ENCODE measurements at regions not wholly inside any gene's neighbourhood (a gene's known extent, or its start where the extent isn't known, plus 50 kb on each side); places are given as distances from the start of the nearest gene placed in this dataset.

DNA sequence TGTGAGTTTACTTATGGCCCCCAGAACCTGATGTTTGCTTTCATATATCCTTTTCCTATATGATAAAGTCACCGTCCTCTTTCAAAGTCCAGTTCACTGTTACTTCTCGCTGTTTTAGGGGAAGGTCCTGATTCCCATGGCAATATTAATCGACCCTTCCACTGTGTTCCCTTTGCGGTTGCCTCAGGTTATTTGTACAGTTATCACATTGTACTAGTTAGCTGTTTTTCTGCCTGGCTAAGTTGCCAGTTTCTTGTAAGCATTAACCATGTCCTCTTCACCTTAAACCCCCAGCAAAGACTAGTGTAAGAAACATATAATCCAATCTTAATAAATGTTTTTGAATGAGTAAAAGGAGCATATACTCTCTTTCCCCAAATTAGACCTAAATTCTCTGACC is 115.0 kb upstream of the PPFIA2 start:
- H3K4me1 ChIP-seq, result no peaks in the 10 kb centered on the region
- no peaks in the 10 kb centered on the region for H4K20me1 ChIP-seq
- H3K9ac ChIP-seq, result no peak overlapping the region
- no peak for TF ChIP-seq Cebpa-rat (IDR thresholded peaks at IDR 0.05)
- H3K27me3 ChIP-seq, result no peaks in the 10 kb centered on the region
- H3K36me3 ChIP-seq, result no peaks in the 10 kb centered on the region
- no peak overlapping the region for H3K27ac ChIP-seq
- no peaks in the 10 kb centered on the region for H3K9me3 ChIP-seq
- H3K4me3 ChIP-seq, result no peak overlapping the region
- H3K4me2 ChIP-seq, result no peak overlapping the region

DNA sequence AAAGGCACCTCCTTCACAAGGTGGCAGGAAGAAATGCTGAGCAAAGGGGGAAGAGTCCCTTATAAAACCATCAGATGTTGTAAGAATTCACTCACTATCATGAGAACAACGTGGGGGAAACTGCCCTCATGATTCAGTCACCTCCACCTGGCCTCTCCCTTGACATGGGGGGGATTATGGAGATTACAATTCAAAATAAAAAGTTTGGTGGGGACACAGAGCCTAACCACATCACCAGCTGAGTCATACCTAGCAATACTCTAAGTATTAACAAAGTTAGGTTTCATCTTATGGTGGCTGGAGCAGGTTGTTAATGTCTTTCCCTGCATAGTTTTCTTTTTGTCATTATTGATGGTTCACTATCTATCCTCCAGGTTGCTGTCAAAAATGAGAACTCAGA is 113.2 kb upstream of the PPFIA2 start:
- H3K9ac ChIP-seq, result no peak overlapping the region
- H3K4me1 ChIP-seq, result no peaks in the 10 kb centered on the region
- no peak overlapping the region for H3K4me2 ChIP-seq
- no peak for TF ChIP-seq Cebpa-rat (IDR thresholded peaks at IDR 0.05)
- H3K27ac ChIP-seq, result no peak overlapping the region
- H3K9me3 ChIP-seq, result no peaks in the 10 kb centered on the region
- no peaks in the 10 kb centered on the region for H3K27me3 ChIP-seq
- no peaks in the 10 kb centered on the region for H3K36me3 ChIP-seq
- H4K20me1 ChIP-seq, result no peaks in the 10 kb centered on the region
- no peak overlapping the region for H3K4me3 ChIP-seq

- TF ChIP-seq Cebpa-rat (IDR thresholded peaks at IDR 0.05), result no peak
Measured at GRCh38 chr12:81866081-81866480, 106.9 kb upstream of the PPFIA2 start.

GRCh38 chr12:81863406-81863805 is 104.3 kb upstream of the PPFIA2 start:
- Histone ChIP-seq H3K4me2 (no peak overlapping the region), H3K27ac (no peak overlapping the region), H3K9ac (no peak overlapping the region), H4K20me1 (no peaks in the 10 kb centered on the region), H3K27me3 (no peaks in the 10 kb centered on the region), H3K36me3 (no peaks in the 10 kb centered on the region), H3K9me3 (no peaks in the 10 kb centered on the region), H3K4me3 (no peak overlapping the region), H3K4me1 (no peaks in the 10 kb centered on the region)
- no peak for TF ChIP-seq Cebpa-rat (IDR thresholded peaks at IDR 0.05)

More at GRCh38 chr12:81866081-81866480, 106.9 kb upstream of the PPFIA2 start:
- no peak overlapping the region for H3K9ac ChIP-seq
- no peak overlapping the region for H3K4me3 ChIP-seq
- no peaks in the 10 kb centered on the region for H3K4me1 ChIP-seq
- no peak overlapping the region for H3K27ac ChIP-seq
- no peaks in the 10 kb centered on the region for H3K36me3 ChIP-seq
- no peaks in the 10 kb centered on the region for H3K9me3 ChIP-seq
- H3K4me2 ChIP-seq, result no peak overlapping the region
- H3K27me3 ChIP-seq, result no peaks in the 10 kb centered on the region
- no peaks in the 10 kb centered on the region for H4K20me1 ChIP-seq

GRCh38 chr12:81859521-81859920 is 100.4 kb upstream of the PPFIA2 start:
- Histone ChIP-seq H4K20me1 (no peaks in the 10 kb centered on the region), H3K4me2 (no peak overlapping the region), H3K27ac (no peak overlapping the region), H3K9ac (no peak overlapping the region), H3K4me1 (no peaks in the 10 kb centered on the region), H3K9me3 (no peaks in the 10 kb centered on the region), H3K27me3 (no peaks in the 10 kb centered on the region), H3K4me3 (no peak overlapping the region), H3K36me3 (no peaks in the 10 kb centered on the region)
- TF ChIP-seq Cebpa-rat (IDR thresholded peaks at IDR 0.05), result no peak

GRCh38 chr12:81843599-81843998 is 84.4 kb upstream of the PPFIA2 start:
- H3K27ac ChIP-seq, result no peak overlapping the region
- no peak overlapping the region for H3K9ac ChIP-seq

DNA sequence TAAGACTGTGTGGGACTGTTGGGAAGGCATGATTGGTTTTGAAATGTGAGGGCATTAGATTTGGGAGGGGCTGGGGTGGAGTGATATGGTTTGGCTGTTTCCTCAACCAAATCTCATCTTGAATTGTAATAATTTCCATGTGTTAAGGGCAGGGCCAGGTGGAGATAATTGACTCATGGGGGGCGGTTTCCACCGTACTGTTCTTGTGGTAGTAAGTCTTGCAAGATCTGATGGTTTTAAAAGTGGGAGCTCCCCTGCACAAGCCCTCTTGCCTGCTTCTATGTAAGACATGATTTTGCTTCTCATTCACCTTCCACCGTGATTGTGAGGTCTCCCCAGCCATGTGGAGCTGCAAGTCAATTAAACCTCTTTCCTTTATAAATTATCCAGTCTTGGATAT is 76.6 kb upstream of the PPFIA2 start:
- Histone ChIP-seq H3K4me2 (no peak overlapping the region), H3K36me3 (no peaks in the 10 kb centered on the region), H3K9me3 (peaks cover 6% of the 10 kb centered on the region; the same call in 1 of the 2 replicates), H3K4me1 (no peaks in the 10 kb centered on the region), H3K9ac (no peak overlapping the region), H4K20me1 (no peaks in the 10 kb centered on the region), H3K27ac (no peak overlapping the region), H3K4me3 (no peak overlapping the region), H3K27me3 (no peaks in the 10 kb centered on the region)
- no peak for TF ChIP-seq Cebpa-rat (IDR thresholded peaks at IDR 0.05)

More at GRCh38 chr12:81843599-81843998, 84.4 kb upstream of the PPFIA2 start:
- Histone ChIP-seq H3K9me3 (no peaks in the 10 kb centered on the region), H3K4me3 (no peak overlapping the region), H3K4me2 (no peak overlapping the region), H3K4me1 (no peaks in the 10 kb centered on the region), H3K27me3 (no peaks in the 10 kb centered on the region), H4K20me1 (no peaks in the 10 kb centered on the region), H3K36me3 (no peaks in the 10 kb centered on the region)
- no peak for TF ChIP-seq Cebpa-rat (IDR thresholded peaks at IDR 0.05)

DNA sequence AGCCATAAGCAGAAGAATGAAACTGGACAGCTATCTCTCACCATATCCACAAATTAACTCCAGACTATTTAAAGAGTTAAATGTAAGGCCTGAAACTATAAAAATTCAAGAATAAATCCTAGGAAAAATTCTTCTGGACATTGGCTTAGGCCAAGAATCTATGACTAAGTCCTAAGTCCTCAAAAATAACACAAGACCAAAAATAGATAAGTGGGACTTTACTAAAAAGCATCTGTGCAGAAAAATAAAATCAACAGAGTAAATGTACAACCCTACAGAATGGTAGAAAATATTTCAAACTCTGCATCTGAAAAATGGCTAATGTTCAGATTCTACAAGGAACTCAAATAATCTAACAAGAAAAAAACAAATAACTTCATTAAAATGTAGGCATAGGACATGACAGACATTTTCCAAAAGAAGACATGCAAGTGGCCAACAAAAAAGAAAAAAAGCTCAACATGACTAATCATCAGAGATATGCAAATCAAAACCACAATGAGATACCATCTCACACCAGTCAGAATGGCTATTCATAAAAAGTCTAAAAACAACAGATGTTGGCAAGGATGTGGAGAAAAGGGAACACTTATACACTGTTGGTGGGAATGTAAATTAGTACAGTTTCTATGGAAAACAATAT is 61.0 kb upstream of the PPFIA2 start:
- H4K20me1 ChIP-seq, result no peaks in the 10 kb centered on the region
- H3K4me1 ChIP-seq, result peaks cover 14% of the 10 kb centered on the region
- no peaks in the 10 kb centered on the region for H3K36me3 ChIP-seq
- H3K9ac ChIP-seq, result no peak overlapping the region
- no peaks in the 10 kb centered on the region for H3K27me3 ChIP-seq
- no peak overlapping the region for H3K4me2 ChIP-seq
- peaks cover 7% of the 10 kb centered on the region for H3K9me3 ChIP-seq
- TF ChIP-seq Cebpa-rat (IDR thresholded peaks at IDR 0.05), result no peak
- H3K27ac ChIP-seq, result no peak overlapping the region
- no peak overlapping the region for H3K4me3 ChIP-seq

DNA sequence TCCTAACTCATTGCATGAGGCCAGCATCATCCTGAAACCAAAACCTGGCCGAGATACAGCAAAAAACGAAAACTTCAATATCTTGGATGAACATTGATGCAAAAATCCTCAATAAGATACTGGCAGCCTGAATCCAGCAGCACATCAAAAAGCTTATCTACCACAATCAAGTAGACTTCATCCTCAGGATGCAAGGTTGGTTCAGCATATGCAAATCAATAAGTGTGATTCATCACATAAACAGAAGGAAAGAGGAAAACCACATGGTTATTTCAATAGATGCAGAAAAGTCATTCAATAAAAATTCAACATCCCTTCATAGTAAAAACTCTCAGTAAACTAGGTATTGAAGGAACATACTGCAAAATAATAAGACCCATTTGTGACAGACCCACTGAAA is 56.5 kb upstream of the PPFIA2 start:
- H3K4me1 ChIP-seq, result peaks cover 35% of the 10 kb centered on the region

DNA sequence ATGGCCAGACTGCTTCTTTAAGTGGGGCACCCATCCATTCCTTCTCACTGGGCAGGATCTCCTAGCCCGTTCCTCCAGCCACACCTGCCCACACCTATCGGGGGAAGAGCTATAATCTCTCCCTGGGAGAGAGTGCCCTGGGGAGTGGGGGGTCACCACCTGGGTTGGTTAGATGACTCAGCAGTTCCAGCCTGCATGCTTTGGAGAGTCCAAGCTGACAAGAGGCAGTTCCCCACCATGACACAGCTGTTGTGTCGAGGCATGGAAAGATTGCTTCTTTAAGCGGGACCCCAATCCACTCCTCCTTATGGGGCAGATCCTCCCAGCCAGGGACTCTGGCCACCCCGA is 52.6 kb upstream of the PPFIA2 start:
- Histone ChIP-seq H4K20me1 (no peaks in the 10 kb centered on the region), H3K9ac (no peak overlapping the region), H3K4me3 (no peak overlapping the region), H3K4me2 (peak overlapping the region; percentile 73), H3K27me3 (no peaks in the 10 kb centered on the region), H3K27ac (peak overlapping the region; percentile 31), H3K9me3 (peaks cover 2% of the 10 kb centered on the region), H3K36me3 (no peaks in the 10 kb centered on the region), H3K4me1 (peaks cover 54% of the 10 kb centered on the region)
- no peak for TF ChIP-seq Cebpa-rat (IDR thresholded peaks at IDR 0.05)

More for the DNA sequence above, 56.5 kb upstream of the PPFIA2 start:
- H3K27me3 ChIP-seq, result no peaks in the 10 kb centered on the region
- no peak overlapping the region for H3K4me3 ChIP-seq
- H3K9me3 ChIP-seq, result peaks cover 7% of the 10 kb centered on the region
- H3K4me2 ChIP-seq, result peak overlapping the region; percentile 47
- TF ChIP-seq Cebpa-rat (IDR thresholded peaks at IDR 0.05), result no peak
- H4K20me1 ChIP-seq, result no peaks in the 10 kb centered on the region
- H3K9ac ChIP-seq, result no peak overlapping the region
- no peaks in the 10 kb centered on the region for H3K36me3 ChIP-seq
- no peak overlapping the region for H3K27ac ChIP-seq
